ENCODE measurements at regions not wholly inside any gene's neighbourhood (a gene's known extent, or its start where the extent isn't known, plus 50 kb on each side); places are given as distances from the start of the nearest gene placed in this dataset.

- Histone ChIP-seq H3K4me1 (no peaks in the 10 kb centered on the region), H3K9me3 (no peaks in the 10 kb centered on the region), H3K27ac (no peak overlapping the region), H3K27me3 (no peaks in the 10 kb centered on the region), H3K36me3 (no peaks in the 10 kb centered on the region), H3K4me3 (no peak overlapping the region)
- intact Hi-C loops (cut with DNase I; ENCODE audit: low total_unique reads) = no loop called here
- DNase-seq = no peak
- in situ Hi-C loops (cut with MboI; ENCODE audit: low sequenced_read_pairs in 4 of 4) = no loop called here
- no peak for ATAC-seq
- no peak for TF ChIP-seq CTCF (IDR thresholded peaks at IDR 0.05 in 4 of 5, conservative IDR thresholded peaks at IDR 0.05 in 1 of 5)
These were observed 211.9 kb upstream of the ARRDC4 start for GRCh38 chr15:97748576-97748975.

DNA sequence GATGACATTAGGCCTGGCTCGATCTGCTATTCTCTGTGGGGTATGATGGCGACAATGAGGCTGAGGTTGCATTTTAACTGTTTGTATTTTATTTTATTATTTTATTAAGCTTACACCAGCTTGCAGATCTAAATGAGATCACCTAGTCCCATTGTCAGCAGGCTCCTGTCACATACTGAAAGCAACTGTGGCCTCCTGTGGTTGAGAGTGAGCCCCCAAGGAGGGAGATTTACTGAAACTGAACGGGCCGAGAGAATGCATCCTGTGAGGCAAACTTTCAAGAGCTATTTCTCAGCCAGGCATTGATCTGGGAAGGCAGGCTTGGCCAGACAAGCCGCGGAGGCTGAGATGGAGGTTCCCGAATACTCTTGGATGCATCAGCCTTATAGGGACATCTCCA lies 210.4 kb upstream of the ARRDC4 start:
- Histone ChIP-seq H3K36me3 (no peaks in the 10 kb centered on the region), H3K4me1 (no peaks in the 10 kb centered on the region), H3K27ac (no peak overlapping the region), H3K27me3 (no peaks in the 10 kb centered on the region), H3K4me3 (no peak overlapping the region), H3K9me3 (no peaks in the 10 kb centered on the region)
- no peak for ATAC-seq
- DNase-seq = no peak
- in situ Hi-C loops (cut with MboI; ENCODE audit: low sequenced_read_pairs in 4 of 4) (loop anchor here in 2 of 4 donors (25.0 kb wide), 1 partner anchor 1388 kb away; no protein-coding TSS in a partner anchor), intact Hi-C loops (cut with DNase I; ENCODE audit: low total_unique reads) (no loop called here)
- no peak for TF ChIP-seq POLR2A (IDR thresholded peaks at IDR 0.05)
- no peak for TF ChIP-seq CTCF (IDR thresholded peaks at IDR 0.05 in 4 of 5, conservative IDR thresholded peaks at IDR 0.05 in 1 of 5)

DNA sequence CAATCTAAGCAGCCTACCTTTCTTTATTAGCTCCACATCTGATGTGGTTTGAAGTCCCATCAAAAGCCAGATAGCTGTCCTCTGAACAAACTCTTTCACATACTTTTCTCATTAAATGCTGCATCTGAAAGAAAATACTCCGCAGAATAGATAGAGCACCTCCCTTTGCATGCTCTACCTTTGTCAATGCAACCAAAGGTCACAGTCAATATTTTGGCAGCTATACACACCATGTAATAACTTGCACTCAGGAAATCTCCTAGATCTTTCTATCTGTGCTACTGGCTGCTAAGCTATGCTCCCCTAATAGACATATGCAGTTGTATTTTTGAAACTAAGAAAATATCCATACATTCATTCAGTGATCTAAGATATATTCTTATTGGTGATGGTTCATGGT lies 204.8 kb upstream of the ARRDC4 start:
- Histone ChIP-seq H3K4me3 (no peak overlapping the region), H3K4me1 (no peaks in the 10 kb centered on the region), H3K27ac (no peak overlapping the region), H3K9me3 (no peaks in the 10 kb centered on the region), H3K36me3 (no peaks in the 10 kb centered on the region), H3K27me3 (no peaks in the 10 kb centered on the region)
- no peak for DNase-seq
- intact Hi-C loops (cut with DNase I; ENCODE audit: low total_unique reads) (loop anchor here (5.0 kb wide), 1 partner anchor 1398 kb away; no protein-coding TSS in a partner anchor), in situ Hi-C loops (cut with MboI; ENCODE audit: low sequenced_read_pairs in 4 of 4) (loop anchor here in 2 of 4 donors (25.0 kb wide), 1 partner anchor 1393 kb away; no protein-coding TSS in a partner anchor)
- ATAC-seq = no peak
- no peak for TF ChIP-seq POLR2A (IDR thresholded peaks at IDR 0.05)

DNA sequence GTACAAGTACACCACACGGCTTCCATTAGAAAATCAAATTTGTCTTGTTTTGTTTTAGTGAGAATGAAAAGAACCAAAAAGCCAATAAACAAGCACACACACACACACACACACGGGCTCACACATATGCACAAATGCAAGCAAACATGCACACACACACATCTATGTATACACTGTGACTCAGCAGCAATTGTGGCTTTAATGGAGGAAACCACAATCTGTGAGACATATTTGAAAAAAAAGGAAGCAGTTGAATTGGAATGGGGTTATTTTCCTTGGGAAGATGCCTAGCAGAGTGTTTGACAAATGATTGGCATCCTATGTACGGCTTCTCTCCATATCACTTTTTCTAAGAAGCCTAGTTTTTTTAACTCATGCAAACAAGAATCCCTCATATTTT lies 201.1 kb upstream of the ARRDC4 start:
- intact Hi-C loops (cut with DNase I; ENCODE audit: low total_unique reads) (loop anchor here (5.0 kb wide), 1 partner anchor 1402 kb away; no protein-coding TSS in a partner anchor), in situ Hi-C loops (cut with MboI; ENCODE audit: low sequenced_read_pairs in 4 of 4) (loop anchor here in 2 of 4 donors (25.0 kb wide), 1 partner anchor 1397 kb away; no protein-coding TSS in a partner anchor)
- no peak for ATAC-seq
- no peaks in the 10 kb centered on the region for H3K36me3 ChIP-seq
- no peaks in the 10 kb centered on the region for H3K27me3 ChIP-seq
- no peak overlapping the region for H3K27ac ChIP-seq
- no peaks in the 10 kb centered on the region for H3K4me1 ChIP-seq
- TF ChIP-seq CTCF (IDR thresholded peaks at IDR 0.05 in 4 of 5, conservative IDR thresholded peaks at IDR 0.05 in 1 of 5) (no peak), POLR2A (IDR thresholded peaks at IDR 0.05) (no peak)
- H3K9me3 ChIP-seq = no peaks in the 10 kb centered on the region
- no peak overlapping the region for H3K4me3 ChIP-seq
- DNase-seq = no peak

GRCh38 chr15:97761110-97761509 lies 199.4 kb upstream of the ARRDC4 start:
- no peak overlapping the region for H3K4me3 ChIP-seq
- intact Hi-C loops (cut with DNase I; ENCODE audit: low total_unique reads) = no loop called here
- H3K9me3 ChIP-seq = no peaks in the 10 kb centered on the region
- H3K36me3 ChIP-seq = no peaks in the 10 kb centered on the region
- in situ Hi-C loops (cut with MboI; ENCODE audit: low sequenced_read_pairs in 4 of 4) = loop anchor here in 2 of 4 donors (25.0 kb wide), 1 partner anchor 1399 kb away; no protein-coding TSS in a partner anchor
- no peaks in the 10 kb centered on the region for H3K4me1 ChIP-seq
- H3K27me3 ChIP-seq = no peaks in the 10 kb centered on the region
- no peak for DNase-seq
- ATAC-seq = no peak
- H3K27ac ChIP-seq = no peak overlapping the region
- no peak for TF ChIP-seq CTCF (IDR thresholded peaks at IDR 0.05 in 4 of 5, conservative IDR thresholded peaks at IDR 0.05 in 1 of 5)
- no peak for TF ChIP-seq POLR2A (IDR thresholded peaks at IDR 0.05)

Data from gastrocnemius medialis (tissue), 4 donors.